Testis (tissue), 2 donors: ENCODE measurements at regions not wholly inside any gene's neighbourhood (a gene's known extent, or its start where the extent isn't known, plus 50 kb on each side); places are given as distances from the start of the nearest gene placed in this dataset.

Experiments
- DNase-seq: peaks from one replicate; pipeline ENCODE4 v3.0.0-alpha.2; 2019
- H3K27ac ChIP-seq, 2 donors: fragments of 200-600 bp; sonication (generic); one replicate each; pipeline ENCODE4 v1.5.1; 2019
- H3K27me3 ChIP-seq: fragments of 200-600 bp; sonication (generic); one replicate; pipeline ENCODE4 v1.5.1; 2019
- H3K36me3 ChIP-seq: fragments of 200-600 bp; sonication (generic); one replicate; pipeline ENCODE4 v1.5.1; 2017; ENCODE audit warnings: low read depth; ENCODE audit errors: missing control alignments
- H3K4me1 ChIP-seq: fragments of 200-600 bp; sonication (generic); one replicate; pipeline ENCODE4 v1.5.1; 2019
- H3K4me3 ChIP-seq, 2 donors: fragments of 200-600 bp; sonication (generic); one replicate each; pipeline ENCODE4 v1.5.1; 2017 to 2019
- H3K9me3 ChIP-seq: fragments of 200-600 bp; sonication (generic); one replicate; pipeline ENCODE4 v1.5.1; 2017
- CTCF ChIP-seq, 3 experiments: fragments of 450-650 bp in 2 of 3; fragments of 200-600 bp in 1 of 3; sonication (generic) in 1 of 3; IDR thresholded peaks; one replicate each; pipeline ENCODE4 v1.5.1; 2016 to 2019; ENCODE audit warnings: antibody characterized with exemption in 3 of 3, mild to moderate bottlenecking in 2 of 3, moderate library complexity in 1 of 3
- POLR2A ChIP-seq: fragments of 450-650 bp; IDR thresholded peaks from one replicate; pipeline ENCODE4 v1.6.1; 2017; ENCODE audit warnings: antibody characterized with exemption, mild to moderate bottlenecking, moderate library complexity
- WGBS, 2 donors: methylation state at CpG; one replicate each; pipeline ENCODE4 v1.1.5; 2018; 5-methylcytosine and 5-hydroxymethylcytosine counted together
- intact Hi-C: fragments of 100-400 bp; cut with DNase I; formaldehyde crosslinking; loops from one replicate; pipeline ENCODE4 v1.15.1; 2023; ENCODE audit warnings: low total_unique reads

DNA sequence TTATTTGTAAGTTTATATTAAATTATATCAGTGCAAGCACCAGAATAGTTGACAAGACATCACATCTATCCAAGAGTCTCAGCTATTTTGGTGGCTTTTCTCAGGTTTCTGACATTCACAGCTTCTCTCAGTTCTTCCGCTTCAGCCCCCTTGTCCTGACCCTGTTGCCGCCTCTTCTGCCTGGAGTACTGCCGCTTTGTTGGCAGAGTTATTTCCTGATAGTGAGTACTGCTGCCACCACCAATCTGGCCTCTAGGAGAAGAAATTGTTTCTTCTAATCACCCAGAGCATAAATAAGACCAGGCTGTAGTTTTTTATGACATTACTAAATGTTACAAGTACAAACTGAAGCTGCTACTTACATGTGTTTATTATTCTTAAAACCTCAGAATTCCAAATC, 470.1 kb downstream of the NSUN3 start:
- Histone ChIP-seq H3K27me3 (no peaks in the 10 kb centered on the region), H3K27ac (no peak overlapping the region), H3K9me3 (no peaks in the 10 kb centered on the region), H3K36me3 (no peaks in the 10 kb centered on the region), H3K4me3 (no peak overlapping the region), H3K4me1 (no peaks in the 10 kb centered on the region)
- TF ChIP-seq CTCF (IDR thresholded peaks at IDR 0.05) (no peak), POLR2A (no peak)
- intact Hi-C loops = no loop called here
- 56 to 73% methylated on average over 3 of the region's 3 CpGs for WGBS, 2 donors
- no peak for DNase-seq

DNA sequence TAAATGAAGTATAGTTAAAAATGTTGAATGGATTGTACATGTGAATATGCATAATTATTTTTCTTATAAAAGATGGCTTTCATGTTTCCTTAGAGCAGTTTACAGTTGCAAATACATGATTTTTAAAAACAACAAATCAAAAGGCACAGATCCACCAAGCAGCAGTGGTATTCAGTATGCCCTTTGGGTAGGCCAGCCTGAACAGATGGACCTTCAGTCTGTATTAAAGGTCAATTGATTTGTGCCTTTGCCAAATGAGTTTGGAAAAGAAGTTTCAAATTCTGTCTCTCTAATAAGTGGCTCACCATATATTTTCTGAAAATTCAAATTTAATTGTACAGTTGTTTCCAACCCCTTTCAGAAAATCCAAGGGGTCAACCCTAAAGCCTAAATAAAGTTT, 477.1 kb downstream of the NSUN3 start:
- Histone ChIP-seq H3K4me3 (no peak overlapping the region), H3K27ac (no peak overlapping the region), H3K9me3 (no peaks in the 10 kb centered on the region), H3K27me3 (no peaks in the 10 kb centered on the region), H3K36me3 (no peaks in the 10 kb centered on the region), H3K4me1 (no peaks in the 10 kb centered on the region)
- TF ChIP-seq CTCF (IDR thresholded peaks at IDR 0.05) (no peak), POLR2A (no peak)
- intact Hi-C loops = no loop called here
- DNase-seq = no peak

GRCh38 chr3:94543161-94543560, 480.3 kb downstream of the NSUN3 start:
- Histone ChIP-seq H3K9me3 (no peaks in the 10 kb centered on the region), H3K27me3 (no peaks in the 10 kb centered on the region), H3K36me3 (no peaks in the 10 kb centered on the region), H3K4me1 (no peaks in the 10 kb centered on the region), H3K27ac (no peak overlapping the region), H3K4me3 (no peak overlapping the region)
- TF ChIP-seq CTCF (IDR thresholded peaks at IDR 0.05) (no peak), POLR2A (no peak)
- WGBS, 2 donors = 77 to 86% methylated on average over 2 of the region's 2 CpGs
- DNase-seq = no peak
- intact Hi-C loops = no loop called here

DNA sequence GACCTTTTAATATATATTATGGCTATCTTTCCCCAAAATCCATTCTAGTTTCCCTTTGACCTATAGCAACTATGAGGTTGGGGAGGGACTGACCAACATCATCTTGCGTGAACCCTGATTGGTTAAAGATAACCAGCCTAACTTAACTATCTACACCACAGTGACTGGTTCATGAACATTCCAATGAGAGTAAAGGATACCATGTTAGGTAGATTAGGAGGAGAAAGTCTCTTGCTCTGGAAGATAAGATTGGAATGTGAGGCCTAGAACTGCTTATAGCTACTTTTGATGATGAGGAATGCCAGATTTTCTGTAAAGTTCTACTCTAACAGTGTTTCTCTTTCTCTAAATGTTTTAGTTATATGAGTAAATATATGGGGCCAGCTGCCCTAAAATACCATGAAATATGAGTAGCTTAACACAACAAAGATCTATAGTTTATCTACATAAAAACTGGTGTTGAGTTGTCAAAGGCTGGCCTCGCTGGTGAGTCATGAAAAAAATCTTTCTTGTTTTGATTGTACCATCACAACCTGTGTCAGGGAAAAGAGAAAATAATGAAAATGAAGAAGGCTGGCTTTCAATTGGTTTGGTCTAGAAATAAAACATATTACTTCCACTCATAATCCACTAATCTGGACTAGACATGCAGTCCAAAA, 481.4 kb downstream of the NSUN3 start:
- H3K27ac ChIP-seq = no peak overlapping the region
- no peaks in the 10 kb centered on the region for H3K9me3 ChIP-seq
- no peak overlapping the region for H3K4me3 ChIP-seq
- intact Hi-C loops = no loop called here
- no peak for TF ChIP-seq POLR2A
- TF ChIP-seq CTCF (IDR thresholded peaks at IDR 0.05) = no peak
- no peaks in the 10 kb centered on the region for H3K4me1 ChIP-seq
- WGBS, 2 donors = 84 to 89% methylated on average over 2 of the region's 2 CpGs
- H3K36me3 ChIP-seq = no peaks in the 10 kb centered on the region
- no peaks in the 10 kb centered on the region for H3K27me3 ChIP-seq
- no peak for DNase-seq

DNA sequence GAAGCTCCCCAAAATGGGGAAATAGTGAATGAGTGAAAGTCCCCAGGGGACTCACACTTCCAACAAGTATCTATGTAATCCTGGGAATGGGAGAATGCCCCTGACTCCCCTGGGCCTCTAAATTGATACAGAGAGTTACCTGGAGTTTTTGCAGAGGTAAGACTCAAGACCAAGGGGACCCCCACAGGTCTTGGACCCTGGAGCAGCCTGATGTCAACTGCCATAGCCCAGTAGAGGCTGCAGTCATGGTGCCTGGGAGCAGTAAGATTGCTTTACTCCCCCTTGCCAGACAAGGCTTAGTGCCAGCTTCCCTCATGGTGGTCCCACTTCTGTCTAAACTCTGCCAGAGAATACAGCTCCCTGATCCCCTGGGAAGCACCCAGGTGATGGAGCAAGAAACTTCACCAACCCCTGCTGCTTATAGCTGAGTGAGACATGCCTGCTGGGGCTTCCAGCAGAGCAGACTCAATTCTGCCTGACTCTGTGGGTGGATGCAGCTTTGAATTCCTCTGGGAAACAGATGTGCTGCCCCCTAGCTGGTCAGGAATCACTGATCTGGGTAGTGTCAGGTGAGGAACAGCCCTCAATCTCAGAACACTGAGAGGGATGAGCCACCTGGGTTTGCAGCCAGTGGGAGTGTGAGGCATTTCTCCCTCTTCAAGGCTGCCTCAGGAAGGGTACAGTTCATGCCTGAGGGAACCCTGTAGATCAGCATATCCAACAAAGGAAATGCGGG, 485.9 kb downstream of the NSUN3 start:
- H3K4me1 ChIP-seq = no peaks in the 10 kb centered on the region
- no peak overlapping the region for H3K4me3 ChIP-seq
- intact Hi-C loops = no loop called here
- H3K9me3 ChIP-seq = no peaks in the 10 kb centered on the region
- 0 to 44% methylated on average over 1 of the region's 1 CpG for WGBS, 2 donors
- no peak overlapping the region for H3K27ac ChIP-seq
- no peak for DNase-seq
- TF ChIP-seq POLR2A = no peak
- no peak for TF ChIP-seq CTCF (IDR thresholded peaks at IDR 0.05)
- H3K27me3 ChIP-seq = no peaks in the 10 kb centered on the region
- H3K36me3 ChIP-seq = no peaks in the 10 kb centered on the region
